GM12872 (cell line): ENCODE measurements at regions not wholly inside any gene's neighbourhood (a gene's known extent, or its start where the extent isn't known, plus 50 kb on each side); places are given as distances from the start of the nearest gene placed in this dataset.

ENCODE experiments used
- TF ChIP-seq, protein P1 (sequence below): IDR thresholded peaks from 3 replicates; pipeline ENCODE4 v1.5.1; 2011; ENCODE audit warnings: low read depth, mild to moderate bottlenecking, low read length, moderate library complexity; ENCODE audit not compliant: insufficient read depth

- TF ChIP-seq, protein P1, sequence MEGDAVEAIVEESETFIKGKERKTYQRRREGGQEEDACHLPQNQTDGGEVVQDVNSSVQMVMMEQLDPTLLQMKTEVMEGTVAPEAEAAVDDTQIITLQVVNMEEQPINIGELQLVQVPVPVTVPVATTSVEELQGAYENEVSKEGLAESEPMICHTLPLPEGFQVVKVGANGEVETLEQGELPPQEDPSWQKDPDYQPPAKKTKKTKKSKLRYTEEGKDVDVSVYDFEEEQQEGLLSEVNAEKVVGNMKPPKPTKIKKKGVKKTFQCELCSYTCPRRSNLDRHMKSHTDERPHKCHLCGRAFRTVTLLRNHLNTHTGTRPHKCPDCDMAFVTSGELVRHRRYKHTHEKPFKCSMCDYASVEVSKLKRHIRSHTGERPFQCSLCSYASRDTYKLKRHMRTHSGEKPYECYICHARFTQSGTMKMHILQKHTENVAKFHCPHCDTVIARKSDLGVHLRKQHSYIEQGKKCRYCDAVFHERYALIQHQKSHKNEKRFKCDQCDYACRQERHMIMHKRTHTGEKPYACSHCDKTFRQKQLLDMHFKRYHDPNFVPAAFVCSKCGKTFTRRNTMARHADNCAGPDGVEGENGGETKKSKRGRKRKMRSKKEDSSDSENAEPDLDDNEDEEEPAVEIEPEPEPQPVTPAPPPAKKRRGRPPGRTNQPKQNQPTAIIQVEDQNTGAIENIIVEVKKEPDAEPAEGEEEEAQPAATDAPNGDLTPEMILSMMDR, result no peak
Measured at GRCh38 chr22:22094921-22095320, 112.3 kb upstream of the TOP3B start.

- TF ChIP-seq, protein P1, result no peak
Measured at GRCh38 chr22:22094514-22094913, 111.9 kb upstream of the TOP3B start.

- TF ChIP-seq, protein P1, result no peak
Measured at GRCh38 chr22:22093743-22094142, 111.2 kb upstream of the TOP3B start.

- TF ChIP-seq, protein P1, result no peak
Measured at GRCh38 chr22:22092974-22093373, 110.4 kb upstream of the TOP3B start.

DNA sequence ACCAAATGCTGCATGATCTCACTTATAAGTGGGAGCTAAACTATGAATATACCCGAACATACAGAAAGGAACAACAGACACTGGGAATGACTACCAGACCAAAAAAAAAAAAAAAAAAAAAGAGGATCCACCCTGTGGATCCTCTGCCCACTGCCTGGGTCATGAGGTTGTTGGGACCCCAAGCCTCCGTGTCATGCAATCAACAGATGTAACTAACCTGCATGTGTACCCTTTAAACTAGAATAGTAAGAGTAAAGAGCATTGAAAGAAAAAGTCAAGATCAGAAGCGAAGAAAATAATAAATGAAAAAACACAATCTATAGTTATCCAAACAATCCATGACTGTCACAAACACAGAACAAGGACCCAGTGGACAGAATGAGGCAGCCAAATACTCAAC lies 109.5 kb upstream of the TOP3B start:
- TF ChIP-seq, protein P1, result no peak

DNA sequence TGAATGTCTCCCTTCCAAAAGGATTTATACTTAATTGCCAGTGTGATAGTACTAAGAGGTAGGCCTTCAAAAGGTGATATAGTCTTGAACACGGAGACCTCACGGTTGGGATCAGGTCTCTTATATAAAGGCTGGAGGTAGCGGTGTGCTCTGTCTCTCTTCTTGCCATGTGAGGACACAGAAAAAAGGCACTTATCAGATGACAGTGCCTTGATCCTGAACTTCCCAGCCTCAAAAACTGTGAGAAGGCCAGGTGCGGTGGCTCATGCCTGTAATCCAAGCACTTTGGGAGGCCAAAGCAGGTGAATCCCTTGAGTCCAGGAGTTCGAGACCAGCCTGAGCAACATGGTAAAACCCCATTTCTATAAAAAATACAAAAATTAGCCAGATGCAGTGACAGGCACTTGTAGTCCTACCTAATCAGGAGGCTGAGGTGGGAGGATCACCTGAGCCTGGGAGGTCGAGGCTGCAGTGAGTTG lies 108.9 kb upstream of the TOP3B start:
- TF ChIP-seq, protein P1, result no peak

DNA sequence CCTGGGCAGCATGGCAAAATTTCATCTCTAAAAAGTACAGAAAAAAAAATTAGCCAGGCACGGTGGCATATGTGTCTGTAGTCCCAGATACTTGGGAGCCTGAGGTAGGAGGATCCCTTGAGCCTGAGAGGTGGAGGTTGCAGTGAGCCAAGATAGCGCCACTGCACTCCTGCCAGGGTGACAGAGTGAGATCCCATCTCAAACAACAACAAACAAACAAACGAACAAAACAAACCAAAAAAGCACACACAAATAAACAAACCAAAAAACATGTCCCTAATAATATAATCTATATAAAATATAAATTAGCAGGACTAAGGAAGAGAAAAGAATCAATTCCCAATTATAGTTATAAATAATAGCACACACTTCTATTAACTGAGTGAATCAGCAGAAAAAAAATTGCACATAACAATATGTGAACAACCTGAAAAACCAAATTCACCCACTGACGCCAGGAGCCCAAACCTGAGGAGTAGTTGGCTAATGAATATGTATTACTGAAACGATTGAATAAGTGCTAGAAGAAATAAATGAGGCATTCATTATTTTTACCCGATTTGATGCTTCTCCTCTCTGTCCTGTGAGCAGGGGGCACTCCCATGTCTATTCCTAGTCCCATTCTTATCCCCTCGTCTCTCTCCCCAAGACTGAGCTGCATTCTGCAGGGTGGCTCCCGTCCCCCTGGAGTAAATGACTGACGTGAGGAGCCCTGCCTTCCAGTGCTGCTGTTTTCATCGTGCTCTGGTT lies 108.2 kb upstream of the TOP3B start:
- TF ChIP-seq, protein P1, result no peak
